ENCODE measurements at regions not wholly inside any gene's neighbourhood (a gene's known extent, or its start where the extent isn't known, plus 50 kb on each side); places are given as distances from the start of the nearest gene placed in this dataset.
A peak's percentile ranks its signal among the peaks of the same experiment; 100 is the strongest.
"Not testable (repeated sequence)": the region's sequence is repeated elsewhere in the genome, so short reads cannot be mapped to it uniquely, and the experiment has no call there.

- peaks cover 11% of the 10 kb centered on the region for H3K27me3 Mint-ChIP-seq
Measured at GRCh38 chr6:19994909-19995308, 157.7 kb downstream of the ID4 start.

DNA sequence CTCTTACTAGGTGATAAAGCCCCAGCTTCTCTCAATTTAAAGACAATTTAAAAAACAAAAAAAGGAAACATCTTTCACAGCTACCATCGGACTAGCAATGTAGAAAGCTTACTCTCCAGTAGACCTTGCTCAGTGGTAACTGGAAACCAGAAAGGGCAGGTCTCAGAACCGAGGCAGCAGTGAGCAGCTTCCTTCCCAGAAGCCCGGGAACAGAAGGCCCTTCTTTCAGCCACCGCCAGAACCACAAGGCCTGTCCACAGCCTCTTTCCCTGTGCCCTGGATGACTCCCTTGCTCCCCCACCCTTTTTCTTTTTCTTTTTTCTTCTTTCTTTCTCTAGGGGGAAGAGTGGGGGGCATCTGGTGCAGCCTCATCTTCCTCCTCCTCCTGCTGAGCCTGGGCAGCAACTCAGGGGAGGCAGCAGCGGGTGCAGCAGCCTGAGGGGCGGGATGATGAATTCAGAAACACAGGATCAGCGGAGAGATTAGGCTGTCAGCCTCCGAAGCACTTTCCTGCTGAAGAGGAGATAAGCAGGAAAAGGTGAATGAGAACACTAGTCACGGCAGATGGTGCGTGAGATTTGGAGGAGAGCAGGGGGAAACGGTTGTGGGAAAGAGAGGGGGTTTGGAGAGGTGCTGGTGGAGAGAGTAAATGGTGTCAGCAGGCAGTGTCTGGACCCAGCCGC lies 158.5 kb downstream of the ID4 start:
- Mint-ChIP-seq H3K27me3 (peaks cover 11% of the 10 kb centered on the region), H3K27ac (no peak overlapping the region), H3K36me3 (ENCODE audit: low read depth) (no peaks in the 10 kb centered on the region), H3K9me3 (peaks cover 7% of the 10 kb centered on the region), H3K4me1 (ENCODE audit: low read depth) (peaks cover 3% of the 10 kb centered on the region), H3K4me3 (no peak overlapping the region)
- no peak for DNase-seq

More at GRCh38 chr6:19994909-19995308, 157.7 kb downstream of the ID4 start:
- Mint-ChIP-seq H3K36me3 (ENCODE audit: low read depth) (no peaks in the 10 kb centered on the region), H3K4me3 (no peak overlapping the region), H3K27ac (no peak overlapping the region), H3K9me3 (peaks cover 6% of the 10 kb centered on the region), H3K4me1 (ENCODE audit: low read depth) (peaks cover 3% of the 10 kb centered on the region)
- DNase-seq: no peak

DNA sequence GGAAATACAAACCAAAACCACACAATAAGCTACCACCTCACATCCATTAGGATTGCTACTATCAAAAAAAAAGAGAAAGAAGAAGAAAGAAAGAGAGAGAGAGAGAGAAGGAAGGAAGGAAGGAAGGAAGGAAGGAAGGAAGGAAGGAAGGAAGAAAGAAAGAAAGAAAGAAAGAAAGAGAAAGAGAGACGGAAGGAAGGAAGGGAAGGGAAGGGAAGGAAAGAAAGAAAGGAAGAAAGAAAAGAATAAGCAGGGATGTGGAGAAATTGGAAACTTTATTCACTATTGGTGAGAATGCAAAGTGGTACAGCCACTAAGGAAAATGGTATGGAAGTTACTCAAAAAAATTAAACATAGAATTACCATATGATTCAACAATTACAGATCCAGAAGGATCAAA lies 159.9 kb downstream of the ID4 start:
- DNase-seq: no peak
- H3K27ac Mint-ChIP-seq: no peak overlapping the region
- peaks cover 9% of the 10 kb centered on the region for H3K27me3 Mint-ChIP-seq
- H3K4me3 Mint-ChIP-seq: no peak overlapping the region
- peaks cover 3% of the 10 kb centered on the region for H3K4me1 Mint-ChIP-seq (ENCODE audit: low read depth)
- no peaks in the 10 kb centered on the region for H3K36me3 Mint-ChIP-seq (ENCODE audit: low read depth)
- H3K9me3 Mint-ChIP-seq: peaks cover 7% of the 10 kb centered on the region

GRCh38 chr6:19998541-19998940 lies 161.4 kb downstream of the ID4 start:
- Mint-ChIP-seq H3K4me3 (no peak overlapping the region), H3K9me3 (peaks cover 7% of the 10 kb centered on the region), H3K4me1 (ENCODE audit: low read depth) (peaks cover 3% of the 10 kb centered on the region), H3K27me3 (peaks cover 10% of the 10 kb centered on the region), H3K36me3 (ENCODE audit: low read depth) (no peaks in the 10 kb centered on the region), H3K27ac (no peak overlapping the region)
- DNase-seq: no peak

- H3K4me1 Mint-ChIP-seq (ENCODE audit: low read depth): peaks cover 3% of the 10 kb centered on the region
- no peak overlapping the region for H3K27ac Mint-ChIP-seq
- no peak for DNase-seq
- peaks cover 7% of the 10 kb centered on the region for H3K27me3 Mint-ChIP-seq
- H3K9me3 Mint-ChIP-seq: peaks cover 7% of the 10 kb centered on the region
- H3K4me3 Mint-ChIP-seq: no peak overlapping the region
- no peaks in the 10 kb centered on the region for H3K36me3 Mint-ChIP-seq (ENCODE audit: low read depth)
Measured at GRCh38 chr6:19999319-20000191, 162.4 kb downstream of the ID4 start.

GRCh38 chr6:20001286-20001685 lies 164.1 kb downstream of the ID4 start:
- Mint-ChIP-seq H3K36me3 (ENCODE audit: low read depth) (no peaks in the 10 kb centered on the region), H3K27me3 (peaks cover 7% of the 10 kb centered on the region), H3K9me3 (peaks cover 7% of the 10 kb centered on the region), H3K4me3 (no peak overlapping the region), H3K27ac (no peak overlapping the region), H3K4me1 (ENCODE audit: low read depth) (peaks cover 3% of the 10 kb centered on the region)
- no peak for DNase-seq

DNA sequence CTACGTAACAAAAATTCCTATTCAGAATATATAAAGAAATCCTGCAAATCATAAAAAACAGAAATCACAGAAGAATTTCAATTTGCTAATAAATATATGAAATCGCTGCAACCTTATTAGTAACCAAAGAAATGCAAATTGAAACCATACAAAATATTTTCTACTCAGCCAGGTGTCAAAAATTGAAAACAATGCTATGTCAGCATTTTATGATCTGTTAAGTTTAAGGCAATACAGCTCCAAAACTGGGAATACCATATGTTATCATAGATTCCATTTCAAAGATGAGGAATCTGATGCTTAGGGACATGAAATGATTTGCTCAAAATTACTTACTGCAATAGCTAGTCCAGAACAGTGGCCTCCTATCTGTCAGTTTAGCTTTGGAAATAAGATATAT lies 168.9 kb downstream of the ID4 start:
- H3K27ac Mint-ChIP-seq: no peak overlapping the region
- H3K4me1 Mint-ChIP-seq (ENCODE audit: low read depth): no peaks in the 10 kb centered on the region
- peaks cover 16% of the 10 kb centered on the region for H3K27me3 Mint-ChIP-seq
- no peaks in the 10 kb centered on the region for H3K9me3 Mint-ChIP-seq
- no peak overlapping the region for H3K4me3 Mint-ChIP-seq
- no peak for DNase-seq
- no peaks in the 10 kb centered on the region for H3K36me3 Mint-ChIP-seq (ENCODE audit: low read depth)

DNA sequence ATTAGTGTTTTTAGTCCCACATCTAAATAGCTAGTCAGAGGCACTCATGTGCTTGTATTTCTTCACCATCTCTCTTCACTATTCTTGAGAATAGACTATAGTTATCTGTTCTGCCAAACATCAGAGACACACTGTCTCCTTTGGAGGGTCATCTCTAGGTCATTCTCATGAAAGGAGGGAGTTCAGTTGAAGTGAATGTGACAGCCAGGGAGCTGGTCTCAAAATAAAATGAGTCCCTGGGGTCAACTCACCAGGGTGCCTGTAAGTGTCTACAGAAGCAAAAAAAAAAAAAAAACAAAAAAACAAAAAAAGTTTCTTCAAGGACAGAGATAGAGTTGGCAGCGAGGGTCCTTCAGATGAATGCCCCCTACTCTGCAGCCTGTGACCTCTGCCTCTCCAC lies 171.0 kb downstream of the ID4 start:
- H3K27ac Mint-ChIP-seq: no peak overlapping the region
- no peak for DNase-seq
- peaks cover 14% of the 10 kb centered on the region for H3K27me3 Mint-ChIP-seq
- H3K4me1 Mint-ChIP-seq (ENCODE audit: low read depth): no peaks in the 10 kb centered on the region
- H3K4me3 Mint-ChIP-seq: no peak overlapping the region
- H3K36me3 Mint-ChIP-seq (ENCODE audit: low read depth): no peaks in the 10 kb centered on the region
- no peaks in the 10 kb centered on the region for H3K9me3 Mint-ChIP-seq

GRCh38 chr6:20013066-20013861 lies 176.1 kb downstream of the ID4 start:
- Mint-ChIP-seq H3K9me3 (no peaks in the 10 kb centered on the region), H3K27me3 (peaks cover 12% of the 10 kb centered on the region), H3K4me1 (ENCODE audit: low read depth) (no peaks in the 10 kb centered on the region), H3K36me3 (ENCODE audit: low read depth) (no peaks in the 10 kb centered on the region), H3K27ac (no peak overlapping the region), H3K4me3 (no peak overlapping the region)
- DNase-seq: no peak

DNA sequence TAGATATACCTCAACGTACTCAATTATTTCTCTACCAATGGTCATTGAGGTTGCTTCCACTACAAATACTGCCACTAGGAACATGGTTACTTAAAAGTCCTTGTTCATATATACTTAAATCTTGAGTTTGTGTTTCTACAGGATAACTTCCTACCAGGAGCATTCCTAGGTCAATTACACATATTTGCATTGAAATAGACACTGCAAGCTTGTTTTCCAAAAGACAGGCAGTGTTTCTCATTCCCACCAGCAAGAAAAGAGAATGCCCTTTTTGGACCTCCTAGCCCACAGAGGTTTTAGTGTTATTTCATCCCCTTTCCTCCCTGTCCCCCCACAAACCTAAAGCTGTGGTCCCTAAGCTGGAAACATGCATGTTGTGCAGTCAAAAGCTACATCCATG lies 177.3 kb downstream of the ID4 start:
- DNase-seq: no peak
- peaks cover 9% of the 10 kb centered on the region for H3K27me3 Mint-ChIP-seq
- no peaks in the 10 kb centered on the region for H3K36me3 Mint-ChIP-seq (ENCODE audit: low read depth)
- H3K4me3 Mint-ChIP-seq: no peak overlapping the region
- no peak overlapping the region for H3K27ac Mint-ChIP-seq
- H3K4me1 Mint-ChIP-seq (ENCODE audit: low read depth): no peaks in the 10 kb centered on the region
- H3K9me3 Mint-ChIP-seq: no peaks in the 10 kb centered on the region

DNA sequence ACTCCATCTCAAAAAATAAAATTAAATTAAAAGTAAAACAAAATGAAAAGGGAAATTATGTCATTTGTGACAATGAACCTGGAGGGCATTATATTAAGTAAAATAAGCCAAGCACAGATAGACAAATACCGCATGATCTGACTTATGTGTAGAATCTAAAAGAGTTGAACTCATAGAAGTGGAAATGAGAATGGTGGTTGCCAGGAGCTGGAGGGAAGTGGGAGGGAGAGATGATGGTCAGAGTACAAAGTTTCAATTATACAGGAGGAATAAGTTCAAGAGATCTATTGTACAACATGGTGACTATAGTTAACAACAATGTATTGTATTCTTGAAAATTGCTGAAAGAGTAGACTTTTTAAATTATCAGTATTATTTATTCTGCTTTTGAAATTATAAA lies 183.4 kb downstream of the ID4 start:
- peaks cover 37% of the 10 kb centered on the region for H3K27me3 Mint-ChIP-seq
- H3K4me1 Mint-ChIP-seq (ENCODE audit: low read depth): peaks cover 19% of the 10 kb centered on the region
- H3K27ac Mint-ChIP-seq: no peak overlapping the region

GRCh38 chr6:20021795-20022194 lies 184.6 kb downstream of the ID4 start:
- H3K4me1 Mint-ChIP-seq (ENCODE audit: low read depth): peaks cover 19% of the 10 kb centered on the region
- H3K27me3 Mint-ChIP-seq: peaks cover 42% of the 10 kb centered on the region
- H3K9me3 Mint-ChIP-seq: no peaks in the 10 kb centered on the region
- H3K27ac Mint-ChIP-seq: no peak overlapping the region
- no peak for DNase-seq
- no peaks in the 10 kb centered on the region for H3K36me3 Mint-ChIP-seq (ENCODE audit: low read depth)
- no peak overlapping the region for H3K4me3 Mint-ChIP-seq

More for the DNA sequence above, 183.4 kb downstream of the ID4 start:
- Mint-ChIP-seq H3K36me3 (ENCODE audit: low read depth) (no peaks in the 10 kb centered on the region), H3K4me3 (no peak overlapping the region), H3K9me3 (no peaks in the 10 kb centered on the region)
- DNase-seq: no peak

GRCh38 chr6:20023549-20024315 lies 186.6 kb downstream of the ID4 start:
- H3K9me3 Mint-ChIP-seq; H3K36me3 Mint-ChIP-seq (ENCODE audit: low read depth): not testable (repeated sequence)
- peak; percentile 46 for DNase-seq
- peaks cover 49% of the 10 kb centered on the region for H3K27me3 Mint-ChIP-seq
- peak overlapping the region; percentile 58 for H3K4me3 Mint-ChIP-seq
- peak overlapping the region; percentile 24 for H3K27ac Mint-ChIP-seq
- H3K4me1 Mint-ChIP-seq (ENCODE audit: low read depth): peaks cover 19% of the 10 kb centered on the region

- Mint-ChIP-seq H3K27ac (no peak overlapping the region), H3K4me3 (peak overlapping the region; percentile 58), H3K27me3 (peaks cover 51% of the 10 kb centered on the region), H3K4me1 (ENCODE audit: low read depth) (peaks cover 19% of the 10 kb centered on the region), H3K9me3 (no peaks in the 10 kb centered on the region), H3K36me3 (ENCODE audit: low read depth) (no peaks in the 10 kb centered on the region)
- DNase-seq: no peak
Measured at GRCh38 chr6:20024316-20024673, 187.1 kb downstream of the ID4 start.

Measured in activated T-cell treated with anti-CD3 and anti-CD28 coated beads, Interleukin-2, amount 50 U/mL, for 24 hours (primary cell).